IMR-90 (cell line): ENCODE measurements at regions not wholly inside any gene's neighbourhood (a gene's known extent, or its start where the extent isn't known, plus 50 kb on each side); places are given as distances from the start of the nearest gene placed in this dataset.

Experiments used
- ATAC-seq: fragments of 200-7000 bp; cut with Tn5 transposase; 2 replicates; pipeline ENCODE4 v1.9.1; 2020; ENCODE audit warnings: low read depth, mild to moderate bottlenecking, moderate library complexity
- BruUV-seq: library from RNA; stranded (reverse); fragments of 400-500 nt; replicated peaks from 2 replicates; lab custom pipeline; 2021; lab: Mats Ljungman, UMichigan
- CTCF ChIA-PET: fragments of 300-600 bp; formaldehyde crosslinking; extraction: SDS; loops from one replicate; lab custom pipeline; 2021; ENCODE audit warnings: antibody characterized with exemption; lab: Yijun Ruan, JAX
- POLR2A ChIA-PET: fragments of 300-600 bp; sonication (Branson Sonifier 250); formaldehyde crosslinking; loops from one replicate; lab custom pipeline; 2022; ENCODE audit warnings: antibody characterized with exemption; ENCODE audit not compliant: unreplicated experiment; lab: Charles Lee
- DNase-seq: peaks from one replicate; pipeline ENCODE4 v3.0.0; 2013
- H2AFZ ChIP-seq: replicated peaks from 2 replicates; pipeline ENCODE3; 2013; ENCODE audit warnings: low read length, mild to moderate bottlenecking; ENCODE audit not compliant: poor library complexity
- H2AK5ac ChIP-seq: 2 replicates; pipeline ENCODE4 v1.6.1; 2013; ENCODE audit warnings: low read depth, low read length, inconsistent platforms
- H2AK9ac ChIP-seq: replicated peaks from 2 replicates; pipeline ENCODE3; 2013; ENCODE audit warnings: mild to moderate bottlenecking, low read depth, low read length, moderate library complexity; ENCODE audit not compliant: poor library complexity
- H2BK120ac ChIP-seq: 2 replicates; pipeline ENCODE4 v1.6.1; 2013; ENCODE audit warnings: low read depth, low read length, inconsistent platforms
- H2BK15ac ChIP-seq: 3 replicates; pipeline ENCODE4 v1.6.1; 2013; ENCODE audit warnings: low read depth, low read length, inconsistent platforms
- H2BK20ac ChIP-seq: 2 replicates; pipeline ENCODE4 v1.6.1; 2013; ENCODE audit warnings: low read depth, mild to moderate bottlenecking, inconsistent platforms, low read length, moderate library complexity
- H2BK5ac ChIP-seq: 2 replicates; pipeline ENCODE4 v1.6.1; 2013; ENCODE audit warnings: mild to moderate bottlenecking, low read depth, low read length, inconsistent platforms; ENCODE audit not compliant: poor library complexity, severe bottlenecking
- H3K14ac ChIP-seq: replicated peaks from 2 replicates; pipeline ENCODE4 v1.6.1; 2013; ENCODE audit warnings: low read depth, low read length, inconsistent platforms
- H3K18ac ChIP-seq: 2 replicates; pipeline ENCODE4 v1.6.1; 2013; ENCODE audit warnings: low read depth, low read length, control low read depth
- H3K23ac ChIP-seq: 2 replicates; pipeline ENCODE4 v1.6.1; 2013; ENCODE audit warnings: low read depth, low read length, inconsistent platforms
- H3K27ac ChIP-seq: 2 replicates; pipeline ENCODE4 v1.5.1; 2013; ENCODE audit warnings: mild to moderate bottlenecking, control low read depth, low read length; ENCODE audit not compliant: insufficient read depth
- H3K27me3 ChIP-seq: 2 replicates; pipeline ENCODE4 v1.6.1; 2013; ENCODE audit warnings: low read length; ENCODE audit not compliant: control insufficient read depth, insufficient read depth
- H3K36me3 ChIP-seq: 2 replicates; pipeline ENCODE4 v1.6.1; 2013; ENCODE audit warnings: low read length, mixed read lengths; ENCODE audit not compliant: control insufficient read depth, insufficient read depth
- H3K4ac ChIP-seq: 2 replicates; pipeline ENCODE4 v1.6.1; 2013; ENCODE audit warnings: low read depth, low read length, inconsistent platforms
- H3K4me1 ChIP-seq: 2 replicates; pipeline ENCODE4 v1.6.1; 2013; ENCODE audit warnings: low read length, mixed read lengths; ENCODE audit not compliant: control insufficient read depth, insufficient read depth
- H3K4me2 ChIP-seq: 2 replicates; pipeline ENCODE4 v1.6.1; 2013; ENCODE audit warnings: low read depth, mild to moderate bottlenecking, control low read depth, low read length, moderate library complexity
- H3K4me3 ChIP-seq: 2 replicates; pipeline ENCODE4 v1.5.1; 2013; ENCODE audit warnings: low read depth, mild to moderate bottlenecking, control low read depth, low read length, moderate library complexity; ENCODE audit not compliant: insufficient read depth
- H3K56ac ChIP-seq: 2 replicates; pipeline ENCODE4 v1.6.1; 2013; ENCODE audit warnings: low read length, inconsistent platforms; ENCODE audit not compliant: insufficient read depth; ENCODE audit errors: extremely low read depth
- H3K79me1 ChIP-seq, 2 experiments: 2 replicates each; pipeline ENCODE4 v1.6.1; 2013; ENCODE audit warnings: low read length in 2 of 2, inconsistent platforms in 1 of 2, low read depth in 1 of 2
- H3K9ac ChIP-seq: 2 replicates; pipeline ENCODE4 v1.6.1; 2013; ENCODE audit warnings: low read depth, low read length, control low read depth
- H3K9me1 ChIP-seq: 2 replicates; pipeline ENCODE4 v1.6.1; 2013; ENCODE audit warnings: low read length, inconsistent platforms; ENCODE audit not compliant: insufficient read depth
- H3K9me3 ChIP-seq: 2 replicates; pipeline ENCODE4 v1.6.1; 2013; ENCODE audit warnings: low read length; ENCODE audit not compliant: control insufficient read depth, insufficient read depth
- H4K20me1 ChIP-seq: 2 replicates; pipeline ENCODE4 v1.6.1; 2013; ENCODE audit warnings: low read length, inconsistent platforms; ENCODE audit not compliant: insufficient read depth
- H4K5ac ChIP-seq: 2 replicates; pipeline ENCODE4 v1.6.1; 2013; ENCODE audit warnings: mild to moderate bottlenecking, low read depth, low read length, control low read depth
- H4K8ac ChIP-seq, 2 experiments: 2 replicates each; pipeline ENCODE4 v1.6.1; 2013; ENCODE audit warnings: low read depth in 2 of 2, low read length in 2 of 2, control low read depth in 1 of 2, inconsistent platforms in 1 of 2
- H4K91ac ChIP-seq: 2 replicates; pipeline ENCODE4 v1.6.1; 2013; ENCODE audit warnings: low read depth, low read length, inconsistent platforms; ENCODE audit not compliant: insufficient read depth
- BHLHE40 ChIP-seq: fragments of 150-350 bp; IDR thresholded peaks from 2 replicates; pipeline ENCODE4 v1.6.1; 2016; ENCODE audit warnings: mild to moderate bottlenecking, low read depth, low read length
- CEBPB ChIP-seq: IDR thresholded peaks from 2 replicates; pipeline ENCODE4 v1.6.1; 2012; ENCODE audit warnings: low read depth, low read length, improper control_type of control experiment
- CHD1 ChIP-seq: IDR thresholded peaks from 2 replicates; pipeline ENCODE4 v1.6.1; 2012; ENCODE audit warnings: low read depth, low read length, improper control_type of control experiment
- FOS ChIP-seq: fragments of 150-350 bp; IDR thresholded peaks from 2 replicates; pipeline ENCODE4 v1.6.1; 2016; ENCODE audit warnings: low read depth, low read length
- MAFK ChIP-seq: IDR thresholded peaks from 2 replicates; pipeline ENCODE4 v1.6.1; 2012; ENCODE audit warnings: low read depth, low read length, improper control_type of control experiment
- MXI1 ChIP-seq: IDR thresholded peaks from 2 replicates; pipeline ENCODE4 v1.6.1; 2012; ENCODE audit warnings: low read depth, mild to moderate bottlenecking, low read length, moderate library complexity, borderline replicate concordance
- NFE2L2 ChIP-seq: fragments of 150-350 bp; IDR thresholded peaks from 2 replicates; pipeline ENCODE4 v1.6.1; 2016; ENCODE audit warnings: low read depth, mild to moderate bottlenecking, low read length
- POLR2A ChIP-seq: IDR thresholded peaks from 2 replicates; pipeline ENCODE4 v1.6.1; 2012; ENCODE audit warnings: mild to moderate bottlenecking, low read depth, low read length
- RAD21 ChIP-seq: IDR thresholded peaks from 2 replicates; pipeline ENCODE4 v1.6.1; 2012; ENCODE audit warnings: low read length, improper control_type of control experiment
- RCOR1 ChIP-seq: IDR thresholded peaks from 2 replicates; pipeline ENCODE4 v1.6.1; 2012; ENCODE audit warnings: mild to moderate bottlenecking, low read length, improper control_type of control experiment; ENCODE audit not compliant: insufficient replicate concordance
- RFX5 ChIP-seq: IDR thresholded peaks from 2 replicates; pipeline ENCODE4 v1.8.0; 2012; ENCODE audit warnings: low read depth, mild to moderate bottlenecking, low read length, moderate library complexity
- SMC3 ChIP-seq: fragments of 150-350 bp; IDR thresholded peaks from 2 replicates; pipeline ENCODE4 v1.6.1; 2016; ENCODE audit warnings: low read depth, mild to moderate bottlenecking, antibody characterized with exemption, low read length, moderate library complexity
- WGBS, 2 experiments: methylation state at CpG; one replicate each; pipeline versions ENCODE4 v1.1.5 to v1.1.7; 2013; ENCODE audit warnings: missing lambda C conversion rate in 2 of 2; ENCODE audit not compliant: insufficient read length in 1 of 2; ENCODE audit errors: extremely low coverage in 2 of 2; 5-methylcytosine and 5-hydroxymethylcytosine counted together
- dilution Hi-C: fragments of 300-500 bp; cut with HindIII; formaldehyde crosslinking; loops from one replicate; pipeline ENCODE4 v1.14.3; 2018; ENCODE audit warnings: low sequenced_read_pairs; ENCODE audit not compliant: unreplicated experiment
- in situ Hi-C: fragments of 300-500 bp; cut with MboI; formaldehyde crosslinking; loops from 3 replicates; pipeline ENCODE4 v1.14.3; 2019; ENCODE audit warnings: low sequenced_read_pairs, inconsistent platforms, mixed read lengths
- intact Hi-C: fragments of 100-400 bp; cut with micrococcal nuclease; formaldehyde crosslinking; loops from 2 replicates; pipeline ENCODE4 v1.10.0; 2022
- TF ChIP-seq, protein P1 (sequence below): fragments of 150-350 bp; IDR thresholded peaks from 2 replicates; pipeline ENCODE4 v1.6.1; 2017; ENCODE audit warnings: mild to moderate bottlenecking, antibody characterized with exemption, low read length, low read depth
- TF ChIP-seq, protein P2 (sequence below): fragments of 150-350 bp; IDR thresholded peaks from 2 replicates; pipeline ENCODE4 v1.6.1; 2016; ENCODE audit warnings: low read depth, mild to moderate bottlenecking, low read length, moderate library complexity, borderline replicate concordance
- TF ChIP-seq, protein P3 (sequence below): conservative IDR thresholded peaks from 2 replicates; pipeline ENCODE4 v1.5.1; 2012; ENCODE audit warnings: mild to moderate bottlenecking, low read depth, low read length, improper control_type of control experiment

DNA sequence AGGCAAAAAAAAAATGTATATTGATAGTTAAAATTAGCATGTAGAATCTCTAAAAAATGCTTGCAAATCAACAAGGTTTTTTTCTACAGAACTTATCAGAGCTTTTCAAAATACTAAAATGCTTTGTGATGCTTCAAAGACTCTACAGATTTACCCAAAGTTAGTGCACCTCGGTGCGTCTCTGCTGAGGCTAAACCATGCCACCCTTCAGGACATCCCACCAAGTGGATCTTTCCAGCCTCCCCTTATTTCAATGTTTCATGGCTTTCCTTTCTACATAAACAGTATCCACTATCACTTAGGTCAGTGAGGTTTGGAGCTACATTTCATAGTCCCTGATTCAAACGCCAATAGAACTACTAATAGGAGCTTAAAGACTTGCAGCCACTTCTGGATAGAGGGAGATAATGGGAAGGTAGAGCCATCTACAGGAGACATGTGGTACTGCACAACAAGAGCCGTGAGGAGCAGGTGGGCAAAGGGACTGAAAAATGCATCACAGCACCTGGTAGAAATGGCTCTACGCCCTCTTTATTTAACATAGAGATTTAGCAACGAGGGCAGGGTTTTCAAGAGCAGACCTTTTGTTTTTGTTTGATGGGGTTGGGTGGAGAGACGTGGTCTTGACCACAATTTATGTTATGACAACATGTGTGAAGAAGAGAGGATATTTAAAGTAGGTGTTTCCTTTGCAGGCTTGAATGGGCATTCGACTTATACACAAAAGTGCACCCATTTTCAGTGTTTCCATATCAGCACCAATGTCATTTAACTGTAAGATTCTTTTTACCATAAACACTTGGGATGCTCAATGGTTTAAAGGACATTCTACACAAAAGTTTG, 56.1 kb upstream of the SLC35G4 start:
- ATAC-seq (peak; percentile 99), DNase-seq (peak; percentile 59)
- H4K8ac ChIP-seq, result no peak overlapping the region
- CTCF ChIA-PET, result interaction anchor here (0.5 to 1.6 kb wide), 20 partner anchors 12 to 1536 kb away, joined by 3 to 8 read pairs (median 3); no protein-coding TSS in a partner anchor
- no peaks in the 10 kb centered on the region for H4K20me1 ChIP-seq
- H2AK9ac ChIP-seq, result no peak overlapping the region
- no peaks in the 10 kb centered on the region for H3K9me3 ChIP-seq
- no peak overlapping the region for H2AK5ac ChIP-seq
- H3K4me2 ChIP-seq, result no peak overlapping the region
- no TSS peak for BruUV-seq
- H4K5ac ChIP-seq, result no peak overlapping the region
- H3K4ac ChIP-seq, result no peak overlapping the region
- WGBS, 2 experiments, result no CpG with 5 or more reads among the region's 8 CpGs
- H3K27me3 ChIP-seq, result peaks cover 9% of the 10 kb centered on the region
- no peak overlapping the region for H2BK15ac ChIP-seq
- no peak overlapping the region for H2BK120ac ChIP-seq
- POLR2A ChIA-PET, result interaction anchor here (0.6 kb wide), 1 partner anchor 1060 kb away, joined by 3 read pairs; no protein-coding TSS in a partner anchor
- H3K23ac ChIP-seq, result no peak overlapping the region
- H2BK20ac ChIP-seq, result no peak overlapping the region
- H3K9ac ChIP-seq, result no peak overlapping the region
- H3K4me3 ChIP-seq, result no peak overlapping the region
- no peak overlapping the region for H3K14ac ChIP-seq
- no peak overlapping the region for H2AFZ ChIP-seq
- no peak overlapping the region for H3K18ac ChIP-seq
- no peak overlapping the region for H2BK5ac ChIP-seq
- H3K79me1 ChIP-seq, result no peaks in the 10 kb centered on the region
- H3K4me1 ChIP-seq, result no peaks in the 10 kb centered on the region
- no peak overlapping the region for H4K91ac ChIP-seq
- no peaks in the 10 kb centered on the region for H3K9me1 ChIP-seq
- dilution Hi-C loops, result no loop called here
- H3K56ac ChIP-seq, result no peak overlapping the region
- in situ Hi-C loops, result loop anchor here (5.0 to 10.0 kb wide), 2 partner anchors 699 to 991 kb away; no protein-coding TSS in a partner anchor
- intact Hi-C loops, result loop anchor here (1.0 to 10.0 kb wide), 6 partner anchors 243 to 993 kb away; no protein-coding TSS in a partner anchor
- H3K36me3 ChIP-seq, result no peaks in the 10 kb centered on the region
- H3K27ac ChIP-seq, result no peak overlapping the region
- TF ChIP-seq FOS, result no peak
- no peak for TF ChIP-seq MAFK
- no peak for TF ChIP-seq POLR2A
- no peak for TF ChIP-seq BHLHE40
- peak; percentile 70 for TF ChIP-seq SMC3
- no peak for TF ChIP-seq MXI1
- no peak for TF ChIP-seq RCOR1
- no peak for TF ChIP-seq RFX5
- TF ChIP-seq, protein P1, sequence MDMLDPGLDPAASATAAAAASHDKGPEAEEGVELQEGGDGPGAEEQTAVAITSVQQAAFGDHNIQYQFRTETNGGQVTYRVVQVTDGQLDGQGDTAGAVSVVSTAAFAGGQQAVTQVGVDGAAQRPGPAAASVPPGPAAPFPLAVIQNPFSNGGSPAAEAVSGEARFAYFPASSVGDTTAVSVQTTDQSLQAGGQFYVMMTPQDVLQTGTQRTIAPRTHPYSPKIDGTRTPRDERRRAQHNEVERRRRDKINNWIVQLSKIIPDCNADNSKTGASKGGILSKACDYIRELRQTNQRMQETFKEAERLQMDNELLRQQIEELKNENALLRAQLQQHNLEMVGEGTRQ, result no peak
- TF ChIP-seq CEBPB, result no peak
- no peak for TF ChIP-seq NFE2L2
- no peak for TF ChIP-seq CHD1
- TF ChIP-seq, protein P2, sequence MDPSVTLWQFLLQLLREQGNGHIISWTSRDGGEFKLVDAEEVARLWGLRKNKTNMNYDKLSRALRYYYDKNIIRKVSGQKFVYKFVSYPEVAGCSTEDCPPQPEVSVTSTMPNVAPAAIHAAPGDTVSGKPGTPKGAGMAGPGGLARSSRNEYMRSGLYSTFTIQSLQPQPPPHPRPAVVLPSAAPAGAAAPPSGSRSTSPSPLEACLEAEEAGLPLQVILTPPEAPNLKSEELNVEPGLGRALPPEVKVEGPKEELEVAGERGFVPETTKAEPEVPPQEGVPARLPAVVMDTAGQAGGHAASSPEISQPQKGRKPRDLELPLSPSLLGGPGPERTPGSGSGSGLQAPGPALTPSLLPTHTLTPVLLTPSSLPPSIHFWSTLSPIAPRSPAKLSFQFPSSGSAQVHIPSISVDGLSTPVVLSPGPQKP, result no peak
- TF ChIP-seq RAD21, result peak; percentile 89
- TF ChIP-seq, protein P3, sequence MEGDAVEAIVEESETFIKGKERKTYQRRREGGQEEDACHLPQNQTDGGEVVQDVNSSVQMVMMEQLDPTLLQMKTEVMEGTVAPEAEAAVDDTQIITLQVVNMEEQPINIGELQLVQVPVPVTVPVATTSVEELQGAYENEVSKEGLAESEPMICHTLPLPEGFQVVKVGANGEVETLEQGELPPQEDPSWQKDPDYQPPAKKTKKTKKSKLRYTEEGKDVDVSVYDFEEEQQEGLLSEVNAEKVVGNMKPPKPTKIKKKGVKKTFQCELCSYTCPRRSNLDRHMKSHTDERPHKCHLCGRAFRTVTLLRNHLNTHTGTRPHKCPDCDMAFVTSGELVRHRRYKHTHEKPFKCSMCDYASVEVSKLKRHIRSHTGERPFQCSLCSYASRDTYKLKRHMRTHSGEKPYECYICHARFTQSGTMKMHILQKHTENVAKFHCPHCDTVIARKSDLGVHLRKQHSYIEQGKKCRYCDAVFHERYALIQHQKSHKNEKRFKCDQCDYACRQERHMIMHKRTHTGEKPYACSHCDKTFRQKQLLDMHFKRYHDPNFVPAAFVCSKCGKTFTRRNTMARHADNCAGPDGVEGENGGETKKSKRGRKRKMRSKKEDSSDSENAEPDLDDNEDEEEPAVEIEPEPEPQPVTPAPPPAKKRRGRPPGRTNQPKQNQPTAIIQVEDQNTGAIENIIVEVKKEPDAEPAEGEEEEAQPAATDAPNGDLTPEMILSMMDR, result peak; percentile 86
